ENCODE measurements at regions not wholly inside any gene's neighbourhood (a gene's known extent, or its start where the extent isn't known, plus 50 kb on each side); places are given as distances from the start of the nearest gene placed in this dataset.

DNA sequence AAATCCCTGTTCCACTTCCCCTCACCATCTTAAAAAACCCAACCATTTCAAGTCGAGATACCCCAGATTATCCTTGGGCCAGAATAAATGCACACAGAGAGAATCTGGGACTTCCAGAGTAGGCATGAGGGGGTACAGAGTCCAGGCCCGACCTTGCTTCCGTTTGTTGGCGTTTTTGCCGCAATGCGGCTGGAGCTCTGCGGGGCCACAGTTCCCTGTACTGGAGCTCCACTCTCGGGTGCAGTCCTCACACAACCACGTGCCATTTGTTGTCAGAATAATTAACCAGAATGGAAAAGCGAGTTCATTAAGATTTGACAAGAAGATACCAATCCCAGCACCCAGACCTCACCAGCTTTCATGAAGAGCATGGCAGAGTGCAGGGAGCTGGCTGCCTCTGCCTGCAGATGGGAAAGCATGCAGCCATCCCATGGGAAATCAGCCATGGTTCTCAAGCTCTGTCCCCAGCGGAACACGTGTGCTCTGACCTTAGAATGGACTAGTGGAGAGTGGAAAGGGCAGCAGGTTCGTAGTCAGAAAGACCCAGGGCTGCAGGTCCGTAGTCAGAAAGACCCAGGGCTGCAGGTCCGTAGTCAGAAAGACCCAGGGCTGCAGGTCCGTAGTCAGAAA lies 472.8 kb downstream of the EIPR1 start:
- H3K4me3 ChIP-seq, result no peak overlapping the region
- no peaks in the 10 kb centered on the region for H3K27me3 ChIP-seq
- no peaks in the 10 kb centered on the region for H3K36me3 ChIP-seq (replicated peaks in 1 of 2)
- no peak overlapping the region for H3K27ac ChIP-seq
- WGBS, 4 donors, result 76 to 86% (median 86%) methylated on average over 12 to 15 of the region's 16 CpGs
- H3K9me3 ChIP-seq (replicated peaks in 1 of 3), result no peaks in the 10 kb centered on the region
- DNase-seq, result no peak
- no peak for TF ChIP-seq POLR2A (IDR thresholded peaks at IDR 0.05)
- TF ChIP-seq, protein P1, sequence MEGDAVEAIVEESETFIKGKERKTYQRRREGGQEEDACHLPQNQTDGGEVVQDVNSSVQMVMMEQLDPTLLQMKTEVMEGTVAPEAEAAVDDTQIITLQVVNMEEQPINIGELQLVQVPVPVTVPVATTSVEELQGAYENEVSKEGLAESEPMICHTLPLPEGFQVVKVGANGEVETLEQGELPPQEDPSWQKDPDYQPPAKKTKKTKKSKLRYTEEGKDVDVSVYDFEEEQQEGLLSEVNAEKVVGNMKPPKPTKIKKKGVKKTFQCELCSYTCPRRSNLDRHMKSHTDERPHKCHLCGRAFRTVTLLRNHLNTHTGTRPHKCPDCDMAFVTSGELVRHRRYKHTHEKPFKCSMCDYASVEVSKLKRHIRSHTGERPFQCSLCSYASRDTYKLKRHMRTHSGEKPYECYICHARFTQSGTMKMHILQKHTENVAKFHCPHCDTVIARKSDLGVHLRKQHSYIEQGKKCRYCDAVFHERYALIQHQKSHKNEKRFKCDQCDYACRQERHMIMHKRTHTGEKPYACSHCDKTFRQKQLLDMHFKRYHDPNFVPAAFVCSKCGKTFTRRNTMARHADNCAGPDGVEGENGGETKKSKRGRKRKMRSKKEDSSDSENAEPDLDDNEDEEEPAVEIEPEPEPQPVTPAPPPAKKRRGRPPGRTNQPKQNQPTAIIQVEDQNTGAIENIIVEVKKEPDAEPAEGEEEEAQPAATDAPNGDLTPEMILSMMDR (IDR thresholded peaks at IDR 0.05), result no peak
- no peaks in the 10 kb centered on the region for H3K4me1 ChIP-seq (replicated peaks in 1 of 2)
- intact Hi-C loops (cut with DNase I), result no loop called here

DNA sequence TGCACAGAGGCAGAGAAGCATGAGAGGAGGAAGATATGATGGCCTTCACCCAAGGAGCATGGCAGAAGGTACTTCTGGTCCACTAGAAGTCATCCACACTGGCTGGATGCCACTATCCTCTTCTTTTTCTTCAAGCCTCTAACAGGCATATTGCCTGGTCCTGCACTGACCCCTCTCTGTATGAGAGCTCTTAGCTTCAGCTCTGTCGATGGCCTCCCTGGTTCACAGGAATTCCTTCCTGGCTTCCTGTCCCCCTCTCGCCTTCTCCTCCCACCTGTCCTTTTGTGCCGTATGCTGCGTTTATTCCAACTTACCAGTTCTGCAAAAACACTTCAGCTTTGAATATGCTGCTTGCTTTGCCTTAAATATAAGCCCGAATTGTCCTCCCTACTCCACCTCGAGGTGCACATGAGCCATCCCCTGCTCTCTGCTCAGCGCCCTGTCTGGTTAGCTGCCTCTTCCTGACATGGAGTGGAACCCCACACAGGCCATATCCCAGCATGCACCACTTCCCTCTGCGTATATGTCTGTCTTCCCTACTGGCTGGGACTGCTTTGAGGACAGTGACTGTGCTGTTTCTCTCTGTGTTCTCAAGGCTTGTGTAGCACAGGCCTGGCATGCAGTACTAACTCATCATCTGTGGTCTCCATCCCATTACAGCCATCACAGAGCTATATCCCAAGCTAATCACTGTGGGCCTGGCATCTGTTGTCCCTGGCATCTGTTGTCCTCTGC lies 474.9 kb downstream of the EIPR1 start:
- Histone ChIP-seq H3K4me3 (no peak overlapping the region), H3K36me3 (replicated peaks in 1 of 2) (no peaks in the 10 kb centered on the region), H3K27ac (no peak overlapping the region), H3K9me3 (replicated peaks in 1 of 3) (no peaks in the 10 kb centered on the region), H3K27me3 (no peaks in the 10 kb centered on the region), H3K4me1 (replicated peaks in 1 of 2) (no peaks in the 10 kb centered on the region)
- no peak for TF ChIP-seq POLR2A (IDR thresholded peaks at IDR 0.05)
- TF ChIP-seq, protein P1 (IDR thresholded peaks at IDR 0.05), result no peak
- intact Hi-C loops (cut with DNase I), result no loop called here
- 74 to 87% (median 81%) methylated on average over 7 to 8 of the region's 8 CpGs for WGBS, 4 donors
- DNase-seq, result peak in 1 of 7 donors; percentile 37

DNA sequence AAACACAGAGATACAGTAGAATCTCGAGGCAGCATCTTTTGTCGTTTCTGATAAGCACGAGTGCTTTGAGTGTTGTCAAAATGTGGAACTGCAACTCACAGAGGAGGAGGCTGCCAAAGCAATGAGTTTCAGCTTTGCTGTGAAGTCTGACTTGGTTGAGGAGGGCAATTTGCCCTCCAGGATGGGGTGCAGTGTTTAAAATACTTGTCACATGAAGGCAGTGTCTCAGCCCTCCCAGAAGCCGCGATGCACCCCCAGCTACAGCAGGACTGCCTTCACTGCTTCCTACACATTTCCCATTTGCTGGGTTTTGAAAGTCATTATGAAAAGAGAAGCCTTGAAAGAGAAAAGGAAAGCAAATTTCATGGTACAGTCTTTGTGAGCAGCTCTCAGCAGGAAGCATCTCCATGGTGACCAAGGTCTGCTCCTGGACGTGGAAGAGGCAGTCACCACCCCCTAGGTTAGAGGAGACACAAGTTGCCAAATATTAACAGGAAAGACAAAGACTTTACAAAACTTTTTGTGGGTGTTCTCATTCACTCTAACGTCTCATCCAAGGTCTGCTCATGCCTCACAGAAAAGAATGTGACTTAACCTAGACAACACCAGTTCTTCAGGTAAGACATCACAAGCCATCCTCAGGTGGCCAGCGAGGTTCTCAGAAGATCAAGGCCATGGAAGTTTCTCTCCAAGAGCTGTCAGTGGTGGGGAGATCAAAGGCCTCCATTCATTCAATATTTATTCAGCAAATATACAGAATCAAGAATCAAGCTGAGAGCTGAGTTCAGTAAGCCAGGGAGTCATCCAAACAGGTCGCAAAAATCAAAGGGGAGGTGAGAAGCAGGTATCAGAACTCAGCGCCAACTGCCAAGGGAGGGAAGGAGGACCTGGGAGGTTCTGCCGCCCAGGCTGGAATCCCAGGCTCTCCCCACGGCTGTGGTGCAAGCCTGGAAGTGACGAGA lies 476.0 kb downstream of the EIPR1 start:
- H3K9me3 ChIP-seq (replicated peaks in 1 of 3), result no peaks in the 10 kb centered on the region
- no peaks in the 10 kb centered on the region for H3K27me3 ChIP-seq
- 37 to 47% (median 44%) methylated on average over 13 of the region's 13 CpGs for WGBS, 4 donors
- intact Hi-C loops (cut with DNase I), result no loop called here
- no peak overlapping the region for H3K27ac ChIP-seq
- no peak overlapping the region for H3K4me3 ChIP-seq
- no peaks in the 10 kb centered on the region for H3K36me3 ChIP-seq (replicated peaks in 1 of 2)
- TF ChIP-seq POLR2A (IDR thresholded peaks at IDR 0.05), result no peak
- TF ChIP-seq, protein P1 (IDR thresholded peaks at IDR 0.05), result no peak
- H3K4me1 ChIP-seq (replicated peaks in 1 of 2), result no peaks in the 10 kb centered on the region
- DNase-seq, result peak in 1 of 7 donors; percentile 44

DNA sequence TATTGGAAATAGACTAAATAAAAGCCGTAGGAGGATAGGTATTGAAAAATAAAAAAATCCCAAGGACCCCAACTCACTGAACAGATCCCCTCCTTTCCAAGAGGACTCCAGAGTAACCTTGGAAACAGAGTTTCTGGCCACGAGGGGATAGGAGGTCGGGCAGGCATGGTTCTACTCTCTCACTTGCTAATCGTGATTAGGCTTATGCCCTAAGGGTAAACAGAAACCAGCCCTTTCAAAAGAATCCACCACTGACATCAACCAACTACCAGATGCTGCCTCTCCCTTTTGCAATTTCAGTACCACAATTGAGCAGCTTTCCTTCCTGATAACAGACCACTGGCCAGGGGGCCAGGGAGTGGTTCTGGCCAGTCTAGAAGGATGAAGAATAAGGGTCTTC lies 477.8 kb downstream of the EIPR1 start:
- DNase-seq, result peak in 1 of 7 donors; percentile 28
- intact Hi-C loops (cut with DNase I), result no loop called here
- H3K36me3 ChIP-seq (replicated peaks in 1 of 2), result no peaks in the 10 kb centered on the region
- 62 to 81% (median 69%) methylated on average over 4 of the region's 4 CpGs for WGBS, 4 donors
- no peaks in the 10 kb centered on the region for H3K9me3 ChIP-seq (replicated peaks in 1 of 3)
- H3K27me3 ChIP-seq, result no peaks in the 10 kb centered on the region
- no peak overlapping the region for H3K4me3 ChIP-seq
- no peak for TF ChIP-seq POLR2A (IDR thresholded peaks at IDR 0.05)
- TF ChIP-seq, protein P1 (IDR thresholded peaks at IDR 0.05), result no peak
- no peaks in the 10 kb centered on the region for H3K4me1 ChIP-seq (replicated peaks in 1 of 2)
- H3K27ac ChIP-seq, result no peak overlapping the region
